DOHH2 (cell line): ENCODE measurements at regions not wholly inside any gene's neighbourhood (a gene's known extent, or its start where the extent isn't known, plus 50 kb on each side); places are given as distances from the start of the nearest gene placed in this dataset.
A peak's percentile ranks its signal among the peaks of the same experiment; 100 is the strongest.

Source experiments
- H3F3A ChIP-seq: fragments of 200-600 bp; sonication (generic), shearing (Covaris generic); 2 replicates; pipeline ENCODE4 v1.6.0; 2016; ENCODE audit warnings: antibody characterized with exemption, mild to moderate bottlenecking; ENCODE audit not compliant: control insufficient read depth, insufficient read depth
- H3K27ac ChIP-seq: fragments of 200-600 bp; sonication (generic); 2 replicates; pipeline ENCODE4 v1.5.1; 2014; ENCODE audit warnings: low read depth, mild to moderate bottlenecking, low read length, moderate library complexity
- H3K27me3 ChIP-seq: fragments of 200-600 bp; sonication (generic); 2 replicates; pipeline ENCODE4 v1.6.1; 2014; ENCODE audit warnings: mild to moderate bottlenecking, low read length, mixed read lengths; ENCODE audit not compliant: control insufficient read depth
- H3K36me3 ChIP-seq: fragments of 200-600 bp; sonication (generic); 2 replicates; pipeline ENCODE4 v1.6.1; 2014; ENCODE audit warnings: mild to moderate bottlenecking, low read length, moderate library complexity, mixed read lengths; ENCODE audit not compliant: control insufficient read depth
- H3K4me1 ChIP-seq: fragments of 200-600 bp; sonication (generic); 2 replicates; pipeline ENCODE4 v1.6.1; 2014; ENCODE audit warnings: mild to moderate bottlenecking, low read length, mixed read lengths; ENCODE audit not compliant: control insufficient read depth
- H3K4me2 ChIP-seq: fragments of 200-600 bp; sonication (generic); 2 replicates; pipeline ENCODE4 v1.6.0; 2014; ENCODE audit warnings: mild to moderate bottlenecking, low read length, moderate library complexity
- H3K4me3 ChIP-seq: fragments of 200-600 bp; sonication (generic); 2 replicates; pipeline ENCODE4 v1.5.1; 2014; ENCODE audit warnings: mild to moderate bottlenecking, low read length, mixed read lengths
- H3K79me2 ChIP-seq: fragments of 200-600 bp; sonication (generic); 2 replicates; pipeline ENCODE4 v1.6.1; 2014; ENCODE audit warnings: mild to moderate bottlenecking, low read length, mixed read lengths; ENCODE audit not compliant: control insufficient read depth
- H3K9me2 ChIP-seq: fragments of 200-600 bp; sonication (generic); replicated peaks from 2 replicates; pipeline ENCODE4 v1.6.1; 2014; ENCODE audit warnings: mild to moderate bottlenecking, low read length, mixed read lengths; ENCODE audit not compliant: control insufficient read depth
- H3K9me3 ChIP-seq: fragments of 200-600 bp; sonication (generic); 2 replicates; pipeline ENCODE4 v1.6.1; 2014; ENCODE audit warnings: antibody characterized with exemption, low read length, mixed read lengths; ENCODE audit not compliant: control insufficient read depth, insufficient read depth
- H4K20me1 ChIP-seq: fragments of 200-600 bp; sonication (generic); 2 replicates; pipeline ENCODE4 v1.6.0; 2014; ENCODE audit warnings: low read depth, mild to moderate bottlenecking, antibody characterized with exemption, low read length, moderate library complexity; ENCODE audit not compliant: control insufficient read depth, insufficient read depth
- EZH2phosphoT487 ChIP-seq: fragments of 200-600 bp; sonication (generic); IDR thresholded peaks from 2 replicates; pipeline ENCODE4 v1.6.1; 2017; ENCODE audit warnings: borderline replicate concordance, mild to moderate bottlenecking, antibody characterized with exemption, low read length, moderate library complexity, mixed read lengths
- TF ChIP-seq, protein P1 (sequence below): fragments of 200-600 bp; sonication (generic); IDR thresholded peaks from one replicate; pipeline ENCODE4 v1.5.1; 2014; ENCODE audit warnings: antibody characterized with exemption, mild to moderate bottlenecking, low read depth, low read length; ENCODE audit not compliant: poor library complexity, severe bottlenecking

DNA sequence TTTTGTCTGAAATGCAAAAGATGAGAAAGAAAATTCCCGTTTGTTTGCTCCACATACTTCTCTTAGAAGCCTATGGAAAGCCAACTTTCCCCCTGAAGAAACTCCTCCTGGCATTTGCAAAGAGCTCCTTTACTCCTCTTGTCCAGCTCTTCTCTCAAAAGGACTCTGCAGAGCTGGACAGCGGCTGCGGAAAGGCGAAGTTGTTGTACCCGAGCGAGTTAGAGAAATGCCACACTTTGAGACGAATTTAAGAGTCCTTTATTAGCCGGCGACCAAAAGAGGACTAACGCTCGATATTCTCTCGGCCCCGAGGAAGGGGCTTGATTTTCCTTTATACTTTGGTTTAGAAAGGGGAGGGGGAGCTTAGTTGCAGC, 157.8 kb downstream of the TRIM27 start:
- Histone ChIP-seq H3K27me3 (peaks cover 31% of the 10 kb centered on the region), H3K9me2 (no peaks in the 10 kb centered on the region), H3F3A (no peaks in the 10 kb centered on the region), H3K79me2 (no peaks in the 10 kb centered on the region), H3K4me2 (peak overlapping the region; percentile 44), H3K27ac (no peak overlapping the region), H4K20me1 (no peaks in the 10 kb centered on the region), H3K36me3 (no peaks in the 10 kb centered on the region), H3K4me3 (peak overlapping the region; percentile 39; the same call in 1 of the 2 replicates), H3K9me3 (no peaks in the 10 kb centered on the region), H3K4me1 (no peaks in the 10 kb centered on the region)
- TF ChIP-seq, protein P1, sequence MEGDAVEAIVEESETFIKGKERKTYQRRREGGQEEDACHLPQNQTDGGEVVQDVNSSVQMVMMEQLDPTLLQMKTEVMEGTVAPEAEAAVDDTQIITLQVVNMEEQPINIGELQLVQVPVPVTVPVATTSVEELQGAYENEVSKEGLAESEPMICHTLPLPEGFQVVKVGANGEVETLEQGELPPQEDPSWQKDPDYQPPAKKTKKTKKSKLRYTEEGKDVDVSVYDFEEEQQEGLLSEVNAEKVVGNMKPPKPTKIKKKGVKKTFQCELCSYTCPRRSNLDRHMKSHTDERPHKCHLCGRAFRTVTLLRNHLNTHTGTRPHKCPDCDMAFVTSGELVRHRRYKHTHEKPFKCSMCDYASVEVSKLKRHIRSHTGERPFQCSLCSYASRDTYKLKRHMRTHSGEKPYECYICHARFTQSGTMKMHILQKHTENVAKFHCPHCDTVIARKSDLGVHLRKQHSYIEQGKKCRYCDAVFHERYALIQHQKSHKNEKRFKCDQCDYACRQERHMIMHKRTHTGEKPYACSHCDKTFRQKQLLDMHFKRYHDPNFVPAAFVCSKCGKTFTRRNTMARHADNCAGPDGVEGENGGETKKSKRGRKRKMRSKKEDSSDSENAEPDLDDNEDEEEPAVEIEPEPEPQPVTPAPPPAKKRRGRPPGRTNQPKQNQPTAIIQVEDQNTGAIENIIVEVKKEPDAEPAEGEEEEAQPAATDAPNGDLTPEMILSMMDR, result no peak
- no peak for TF ChIP-seq EZH2phosphoT487

DNA sequence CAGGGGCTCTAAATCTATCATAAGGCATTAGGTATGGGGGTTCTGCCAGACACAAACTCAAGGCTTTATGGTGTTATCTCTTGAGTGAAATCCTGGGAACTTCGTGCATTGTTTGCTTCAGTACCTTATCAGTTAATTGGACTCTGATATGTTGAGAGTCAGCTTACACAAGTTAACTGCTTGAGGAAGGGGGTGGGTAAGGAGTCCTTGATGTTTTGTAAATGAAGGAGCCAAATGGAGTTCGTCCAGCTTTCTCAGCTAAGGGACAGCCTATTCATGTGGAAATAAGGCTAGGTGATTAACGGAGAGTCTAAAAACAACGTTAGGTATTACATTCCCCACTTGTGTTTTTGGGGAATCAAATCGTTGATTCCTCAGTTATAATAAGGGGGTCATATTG, 157.4 kb downstream of the TRIM27 start:
- TF ChIP-seq EZH2phosphoT487, result no peak
- Histone ChIP-seq H3K27me3 (peaks cover 31% of the 10 kb centered on the region), H3K36me3 (no peaks in the 10 kb centered on the region)

DNA sequence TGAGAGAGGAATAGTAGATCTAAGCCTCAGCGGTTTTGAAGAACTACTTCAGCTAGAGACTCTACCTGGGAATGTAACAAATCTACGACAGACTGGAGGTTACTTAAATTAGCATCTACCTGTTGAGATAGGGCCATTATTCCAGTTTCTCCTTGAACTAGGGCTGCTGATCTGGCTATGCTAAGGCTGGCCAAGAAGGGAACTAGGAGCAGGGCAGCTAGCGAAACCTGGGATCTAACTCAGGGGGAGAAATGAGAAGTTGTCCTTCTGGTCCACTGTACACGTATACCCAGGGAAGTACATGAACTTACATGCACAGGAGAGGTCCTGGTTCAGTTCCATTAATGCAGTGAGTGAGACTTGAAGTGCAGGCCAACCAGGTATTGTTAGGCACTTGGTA, 156.7 kb downstream of the TRIM27 start:
- Histone ChIP-seq H3K4me2 (no peak overlapping the region), H3K9me3 (no peaks in the 10 kb centered on the region), H3F3A (no peaks in the 10 kb centered on the region), H3K79me2 (no peaks in the 10 kb centered on the region), H4K20me1 (no peaks in the 10 kb centered on the region), H3K27ac (no peak overlapping the region), H3K27me3 (peaks cover 31% of the 10 kb centered on the region), H3K9me2 (no peaks in the 10 kb centered on the region), H3K4me3 (no peak overlapping the region), H3K36me3 (no peaks in the 10 kb centered on the region), H3K4me1 (peaks cover 3% of the 10 kb centered on the region; the same call in 1 of the 2 replicates)
- TF ChIP-seq, protein P1, result no peak
- TF ChIP-seq EZH2phosphoT487, result no peak

More for the DNA sequence above, 157.4 kb downstream of the TRIM27 start:
- Histone ChIP-seq H3K4me1 (no peaks in the 10 kb centered on the region), H3K4me2 (no peak overlapping the region), H3K9me3 (no peaks in the 10 kb centered on the region), H3F3A (no peaks in the 10 kb centered on the region), H4K20me1 (no peaks in the 10 kb centered on the region), H3K27ac (no peak overlapping the region), H3K9me2 (no peaks in the 10 kb centered on the region), H3K4me3 (no peak overlapping the region), H3K79me2 (no peaks in the 10 kb centered on the region)

GRCh38 chr6:28767691-28768090, 156.1 kb downstream of the TRIM27 start:
- Histone ChIP-seq H3K79me2 (no peaks in the 10 kb centered on the region), H3K4me2 (no peak overlapping the region), H3F3A (no peaks in the 10 kb centered on the region), H3K36me3 (no peaks in the 10 kb centered on the region), H3K4me1 (peaks cover 3% of the 10 kb centered on the region; the same call in 1 of the 2 replicates), H3K9me3 (no peaks in the 10 kb centered on the region), H3K9me2 (no peaks in the 10 kb centered on the region), H3K27me3 (peaks cover 31% of the 10 kb centered on the region), H4K20me1 (no peaks in the 10 kb centered on the region), H3K27ac (no peak overlapping the region), H3K4me3 (no peak overlapping the region)
- no peak for TF ChIP-seq EZH2phosphoT487
- TF ChIP-seq, protein P1, result no peak
